Right atrium auricular region (tissue), 2 donors: ENCODE measurements at regions not wholly inside any gene's neighbourhood (a gene's known extent, or its start where the extent isn't known, plus 50 kb on each side); places are given as distances from the start of the nearest gene placed in this dataset.
A peak's percentile ranks its signal among the peaks of the same experiment; 100 is the strongest.

Source experiments
- DNase-seq: peaks from one replicate; pipeline ENCODE4 v3.0.0-alpha.2; 2019; ENCODE audit warnings: low spot score
- H3K27ac ChIP-seq, 2 donors: fragments of 200-600 bp; sonication (generic); 1 replicate in 1 of 2; 2 replicates in 1 of 2; pipeline ENCODE4 v1.5.1; 2016 to 2019
- H3K27me3 ChIP-seq, 2 donors: fragments of 200-600 bp; sonication (generic); one replicate each; pipeline versions ENCODE4 v1.5.1 to v1.6.0; 2017 to 2019
- H3K36me3 ChIP-seq: fragments of 200-600 bp; sonication (generic); one replicate; pipeline ENCODE4 v1.5.1; 2016
- H3K4me1 ChIP-seq, 2 donors: fragments of 200-600 bp; sonication (generic); one replicate each; pipeline versions ENCODE4 v1.5.1 to v1.6.0; 2017 to 2019
- H3K4me3 ChIP-seq, 2 donors: fragments of 200-600 bp; sonication (generic); 1 replicate in 1 of 2; 2 replicates in 1 of 2; pipeline ENCODE4 v1.5.1; 2017 to 2019; ENCODE audit warnings: mild to moderate bottlenecking in 1 of 2, moderate library complexity in 1 of 2
- H3K9me3 ChIP-seq, 2 donors: fragments of 200-600 bp; sonication (generic); one replicate each; pipeline ENCODE4 v1.5.1; 2019
- CTCF ChIP-seq, 2 donors: fragments of 200-600 bp; sonication (generic); IDR thresholded peaks; one replicate each; pipeline ENCODE4 v1.5.1; 2019; ENCODE audit warnings: antibody characterized with exemption in 2 of 2

GRCh38 chr2:19684516-19684915 is 217.3 kb downstream of the TTC32 start:
- no peak overlapping the region for H3K4me3 ChIP-seq
- no peaks in the 10 kb centered on the region for H3K27me3 ChIP-seq
- no peak for TF ChIP-seq CTCF (IDR thresholded peaks at IDR 0.05)
- H3K36me3 ChIP-seq: no peaks in the 10 kb centered on the region
- DNase-seq: no peak
- H3K27ac ChIP-seq: no peak overlapping the region
- no peaks in the 10 kb centered on the region for H3K9me3 ChIP-seq
- H3K4me1 ChIP-seq: peaks cover 0 to 8% of the 10 kb centered on the region in 2 donors

GRCh38 chr2:19683556-19683955 is 218.2 kb downstream of the TTC32 start:
- Histone ChIP-seq H3K9me3 (no peaks in the 10 kb centered on the region), H3K27ac (no peak overlapping the region), H3K4me1 (peaks cover 0 to 8% of the 10 kb centered on the region in 2 donors), H3K27me3 (no peaks in the 10 kb centered on the region), H3K4me3 (no peak overlapping the region), H3K36me3 (no peaks in the 10 kb centered on the region)
- TF ChIP-seq CTCF (IDR thresholded peaks at IDR 0.05): no peak
- no peak for DNase-seq

- Histone ChIP-seq H3K36me3 (no peaks in the 10 kb centered on the region), H3K27me3 (no peaks in the 10 kb centered on the region), H3K9me3 (no peaks in the 10 kb centered on the region), H3K27ac (no peak overlapping the region), H3K4me3 (no peak overlapping the region), H3K4me1 (peaks cover 0 to 6% of the 10 kb centered on the region in 2 donors)
- no peak for DNase-seq
- TF ChIP-seq CTCF (IDR thresholded peaks at IDR 0.05): no peak
Measured at GRCh38 chr2:19682493-19682892, 219.3 kb downstream of the TTC32 start.

GRCh38 chr2:19677825-19678518 is 223.8 kb downstream of the TTC32 start:
- peaks cover 0 to 17% of the 10 kb centered on the region in 2 donors for H3K4me1 ChIP-seq
- no peaks in the 10 kb centered on the region for H3K9me3 ChIP-seq
- H3K4me3 ChIP-seq: no peak overlapping the region
- no peaks in the 10 kb centered on the region for H3K36me3 ChIP-seq
- no peak for TF ChIP-seq CTCF (IDR thresholded peaks at IDR 0.05)
- H3K27ac ChIP-seq: peak overlapping the region; percentile 35 to 78
- peak; percentile 70 for DNase-seq
- no peaks in the 10 kb centered on the region for H3K27me3 ChIP-seq

GRCh38 chr2:19677215-19677777 is 224.5 kb downstream of the TTC32 start:
- no peak for TF ChIP-seq CTCF (IDR thresholded peaks at IDR 0.05)
- Histone ChIP-seq H3K36me3 (no peaks in the 10 kb centered on the region), H3K9me3 (no peaks in the 10 kb centered on the region), H3K27me3 (no peaks in the 10 kb centered on the region), H3K4me3 (no peak overlapping the region), H3K27ac (peak overlapping the region in 1 of 2 donors; percentile 78), H3K4me1 (peaks cover 0 to 19% of the 10 kb centered on the region in 2 donors)
- no peak for DNase-seq
